ENCODE measurements at regions not wholly inside any gene's neighbourhood (a gene's known extent, or its start where the extent isn't known, plus 50 kb on each side); places are given as distances from the start of the nearest gene placed in this dataset.

- TF ChIP-seq CTCF (conservative IDR thresholded peaks at IDR 0.05) (no peak), EZH2 (IDR thresholded peaks at IDR 0.05; ENCODE audit: low read depth) (no peak)
Measured at GRCh38 chr2:121103960-121104359, 181.0 kb downstream of the TFCP2L1 start.
